ENCODE measurements at regions not wholly inside any gene's neighbourhood (a gene's known extent, or its start where the extent isn't known, plus 50 kb on each side); places are given as distances from the start of the nearest gene placed in this dataset.

GRCh38 chr10:104580774-104581675 lies 60.1 kb upstream of the SORCS3 start:
- no peaks in the 10 kb centered on the region for H3K9me3 ChIP-seq (ENCODE audit: insufficient read depth, low read depth, low read length)
- H3K9ac ChIP-seq (ENCODE audit: low read length): peak overlapping the region; percentile 12
- peaks cover 19% of the 10 kb centered on the region for H3K4me1 Mint-ChIP-seq (ENCODE audit: low read depth, unreplicated experiment)
- H3K4me3 ChIP-seq (ENCODE audit: insufficient read depth, low read depth, low read length): no peak overlapping the region
- no peak overlapping the region for H3K4me3 Mint-ChIP-seq (ENCODE audit: unreplicated experiment)
- no peaks in the 10 kb centered on the region for H3K36me3 Mint-ChIP-seq (ENCODE audit: low read depth, unreplicated experiment)
- no peak for FAIRE-seq
- H3K27me3 Mint-ChIP-seq (ENCODE audit: low read depth, unreplicated experiment): no peaks in the 10 kb centered on the region
- no peaks in the 10 kb centered on the region for H4K20me1 ChIP-seq (ENCODE audit: insufficient read depth, low read length)
- peaks cover 8% of the 10 kb centered on the region for H3K4me1 ChIP-seq (ENCODE audit: insufficient read depth, low read length)
- H3K79me2 ChIP-seq (ENCODE audit: insufficient read depth, low read length): no peaks in the 10 kb centered on the region
- TF ChIP-seq EZH2 (IDR thresholded peaks at IDR 0.05; ENCODE audit: insufficient read depth, low read length) (peak; percentile 18), CTCF (IDR thresholded peaks at IDR 0.05; ENCODE audit: insufficient read depth, low read depth, low read length) (peak; percentile 84)
- peak overlapping the region; percentile 75 for H3K27ac Mint-ChIP-seq (ENCODE audit: unreplicated experiment)
- H3K27me3 ChIP-seq (ENCODE audit: insufficient read depth, low read length): no peaks in the 10 kb centered on the region
- no peak overlapping the region for H3K27ac ChIP-seq (ENCODE audit: low read depth, low read length)
- DNase-seq (ENCODE audit: low read depth): peak; percentile 25
- no peaks in the 10 kb centered on the region for H3K36me3 ChIP-seq (ENCODE audit: insufficient read depth, low read length)
- peak overlapping the region; percentile 11 for H2AFZ ChIP-seq (ENCODE audit: low read depth, low read length)
- peak overlapping the region; percentile 45 for H3K4me2 ChIP-seq (ENCODE audit: low read length)
- peaks cover 4% of the 10 kb centered on the region for H3K9me3 Mint-ChIP-seq (ENCODE audit: unreplicated experiment)

- no peaks in the 10 kb centered on the region for H3K36me3 ChIP-seq (ENCODE audit: insufficient read depth, low read length)
- DNase-seq (ENCODE audit: low read depth): peak; percentile 85
- no peaks in the 10 kb centered on the region for H4K20me1 ChIP-seq (ENCODE audit: insufficient read depth, low read length)
- Mint-ChIP-seq H3K4me3 (ENCODE audit: unreplicated experiment) (no peak overlapping the region), H3K27me3 (ENCODE audit: low read depth, unreplicated experiment) (peaks cover under 1% of the 10 kb centered on the region), H3K36me3 (ENCODE audit: low read depth, unreplicated experiment) (no peaks in the 10 kb centered on the region), H3K4me1 (ENCODE audit: low read depth, unreplicated experiment) (peaks cover 19% of the 10 kb centered on the region), H3K9me3 (ENCODE audit: unreplicated experiment) (peaks cover 1% of the 10 kb centered on the region), H3K27ac (ENCODE audit: unreplicated experiment) (peak overlapping the region; percentile 75)
- no peaks in the 10 kb centered on the region for H3K9me3 ChIP-seq (ENCODE audit: insufficient read depth, low read depth, low read length)
- TF ChIP-seq EZH2 (IDR thresholded peaks at IDR 0.05; ENCODE audit: insufficient read depth, low read length): no peak
- no peak for TF ChIP-seq CTCF (IDR thresholded peaks at IDR 0.05; ENCODE audit: insufficient read depth, low read depth, low read length)
- peak overlapping the region; percentile 47 for H3K4me2 ChIP-seq (ENCODE audit: low read length)
- H3K4me3 ChIP-seq (ENCODE audit: insufficient read depth, low read depth, low read length): no peak overlapping the region
- H3K9ac ChIP-seq (ENCODE audit: low read length): peak overlapping the region; percentile 38
- no peaks in the 10 kb centered on the region for H3K79me2 ChIP-seq (ENCODE audit: insufficient read depth, low read length)
- peak overlapping the region; percentile 65 for H3K27ac ChIP-seq (ENCODE audit: low read depth, low read length)
- no peaks in the 10 kb centered on the region for H3K27me3 ChIP-seq (ENCODE audit: insufficient read depth, low read length)
- no peak for FAIRE-seq
- H3K4me1 ChIP-seq (ENCODE audit: insufficient read depth, low read length): peaks cover 8% of the 10 kb centered on the region
- H2AFZ ChIP-seq (ENCODE audit: low read depth, low read length): no peak overlapping the region
Measured at GRCh38 chr10:104581884-104582601, 59.0 kb upstream of the SORCS3 start.

Measured in astrocyte (in vitro differentiated cells and primary cell).